GM21825 (cell line): ENCODE measurements at regions not wholly inside any gene's neighbourhood (a gene's known extent, or its start where the extent isn't known, plus 50 kb on each side); places are given as distances from the start of the nearest gene placed in this dataset.

Source experiments
- ATAC-seq: cut with Tn5 transposase; IDR thresholded peaks from one replicate; pipeline ENCODE4 v1.9.1; 2021; ENCODE audit warnings: mild to moderate bottlenecking, moderate library complexity; ENCODE audit not compliant: unreplicated experiment

DNA sequence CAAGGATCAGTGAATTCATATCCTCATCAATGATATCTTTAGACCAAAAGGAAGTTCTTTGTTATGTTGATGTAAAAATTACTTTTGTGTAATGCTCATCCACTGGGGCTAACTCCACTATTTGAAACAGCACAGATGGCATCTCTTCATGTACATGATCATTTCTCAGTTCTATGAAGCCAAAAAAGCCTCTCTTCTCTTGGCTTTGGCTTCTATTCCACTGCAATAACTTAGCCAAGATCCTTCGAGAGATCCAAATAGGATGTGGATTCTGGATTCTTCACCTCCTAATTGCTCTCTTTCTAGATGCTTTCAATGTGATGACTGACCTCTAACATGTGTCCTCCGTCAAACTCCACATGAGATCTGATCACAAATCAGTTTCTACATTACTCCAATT, 851.2 kb downstream of the GALC start:
- ATAC-seq = no peak

DNA sequence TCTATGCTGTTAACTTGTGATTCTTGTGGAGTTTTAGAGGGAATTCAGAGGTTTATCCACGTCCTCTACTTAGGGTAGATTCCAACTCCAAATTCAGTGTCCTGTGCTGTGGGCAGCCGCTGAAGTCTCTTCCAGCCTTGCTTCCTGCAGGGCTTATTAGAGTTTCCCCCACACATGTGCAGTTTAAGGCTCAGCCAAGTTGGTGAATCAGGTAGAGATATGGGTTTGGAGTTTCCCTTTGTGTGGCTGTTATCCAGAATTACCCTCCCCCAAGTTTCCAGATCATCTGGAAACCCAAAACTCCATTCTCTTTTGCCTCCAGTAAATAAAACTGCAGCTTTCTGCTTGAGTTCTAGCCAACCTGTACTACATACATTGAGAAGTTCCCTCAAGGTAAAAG, 853.7 kb downstream of the GALC start:
- ATAC-seq = no peak

DNA sequence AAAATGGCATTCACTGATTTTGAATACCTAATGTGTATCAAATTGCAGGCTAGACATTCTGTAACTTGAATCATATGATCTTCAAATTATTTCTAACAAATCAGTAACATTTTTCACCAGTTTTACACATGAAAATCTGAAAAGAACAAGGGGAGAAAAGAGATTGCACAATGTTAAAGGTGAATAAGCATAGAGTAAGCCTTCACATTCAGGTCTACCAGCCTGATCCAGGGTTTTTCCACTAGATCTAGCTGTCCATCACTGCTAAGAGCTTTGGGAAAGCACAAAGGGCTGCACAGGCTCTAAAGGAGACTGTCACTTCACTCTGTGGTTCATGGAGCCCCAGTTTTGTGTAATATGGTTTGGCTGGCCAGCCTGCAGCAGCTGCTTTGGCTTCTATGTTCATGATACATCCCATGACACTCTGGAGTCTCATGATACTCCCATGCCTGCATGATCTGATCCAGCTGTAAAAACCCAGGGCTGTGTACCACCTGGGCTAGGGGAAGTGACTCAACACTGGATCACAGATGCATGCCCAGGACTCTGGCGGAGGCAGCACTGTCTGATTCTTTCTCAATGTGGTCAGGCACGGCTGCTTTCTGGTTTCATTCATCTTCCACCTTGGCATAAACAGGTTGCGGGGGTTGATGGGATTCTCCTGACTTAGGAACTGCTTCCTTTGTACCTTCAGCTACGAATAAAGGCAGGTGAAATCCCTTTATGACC, 859.7 kb downstream of the GALC start:
- ATAC-seq = no peak

DNA sequence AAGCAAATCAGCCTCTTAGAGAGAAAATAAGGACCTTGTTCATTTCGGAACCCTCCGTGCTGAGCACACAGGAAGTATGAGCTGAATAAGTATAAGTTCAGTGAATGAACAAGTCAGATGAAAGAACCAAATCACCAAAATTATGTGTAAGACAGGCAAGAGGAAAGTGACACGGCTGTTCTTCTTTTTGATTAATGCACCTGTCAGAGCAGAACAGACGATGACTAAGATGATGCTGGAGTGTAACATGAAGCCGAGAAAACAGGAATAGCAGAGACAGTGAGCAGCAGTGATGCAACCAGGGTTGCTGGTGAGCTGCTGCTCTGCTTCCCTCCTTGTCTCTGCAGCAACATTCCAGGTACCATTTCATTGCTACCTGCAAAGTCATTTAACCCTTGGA, 861.1 kb downstream of the GALC start:
- ATAC-seq = no peak

DNA sequence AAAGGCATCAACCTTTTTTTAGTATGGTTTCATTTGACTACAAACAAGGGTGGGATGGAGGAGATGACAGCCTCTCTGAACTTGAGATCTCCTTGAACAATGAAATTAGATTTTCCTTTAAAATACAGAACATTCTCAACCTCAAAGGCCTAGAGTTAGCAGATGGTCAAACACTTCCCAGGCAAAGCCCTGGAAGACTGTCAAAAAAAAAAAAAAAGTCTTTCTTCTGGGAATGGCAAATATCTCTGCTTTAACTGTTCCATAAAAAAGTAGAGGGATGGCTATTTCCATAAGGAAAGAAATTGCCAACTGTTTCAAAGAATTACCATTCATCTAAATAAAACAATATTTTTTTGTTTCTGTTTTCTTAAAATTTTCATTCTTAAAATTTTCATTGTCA, 870.8 kb downstream of the GALC start:
- ATAC-seq = no peak

DNA sequence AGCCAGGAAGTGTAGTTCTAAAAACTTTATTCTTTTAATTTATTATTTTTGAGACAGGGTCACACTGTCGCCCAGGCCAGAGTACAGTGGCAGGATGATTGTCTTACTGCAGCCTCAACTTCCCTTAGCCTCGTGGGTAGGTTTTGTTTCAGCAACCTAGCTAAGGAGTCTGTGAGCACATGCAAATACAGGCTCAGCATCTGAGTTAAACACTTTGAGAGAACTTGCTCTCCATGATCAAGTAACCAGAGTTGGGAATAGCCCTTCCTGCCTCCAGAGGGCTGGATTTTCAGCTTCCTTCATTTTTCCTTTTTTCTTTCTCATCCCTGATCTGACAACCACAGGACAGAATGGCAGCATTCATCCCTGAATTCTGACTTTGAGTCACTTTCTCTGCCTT, 871.3 kb downstream of the GALC start:
- ATAC-seq = no peak

DNA sequence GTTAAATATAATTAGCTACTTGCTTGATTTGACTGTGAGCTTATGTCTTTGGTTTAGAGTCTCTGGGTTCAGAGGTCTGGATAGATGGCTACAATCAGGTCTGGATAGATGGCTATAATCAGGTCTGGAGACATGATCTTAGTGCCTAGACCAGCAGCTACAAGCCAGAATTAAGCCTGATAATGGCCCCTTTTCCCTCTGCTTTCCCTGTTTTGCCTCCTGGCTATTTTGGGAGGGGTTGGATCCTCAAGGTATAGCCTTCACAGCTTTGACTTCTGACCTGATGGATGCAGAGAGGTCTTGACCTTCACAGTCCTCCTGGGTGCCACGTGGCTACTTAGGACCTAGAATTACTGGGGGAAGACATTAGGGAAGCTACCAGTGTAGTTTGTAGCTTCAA, 877.7 kb downstream of the GALC start:
- no peak for ATAC-seq

DNA sequence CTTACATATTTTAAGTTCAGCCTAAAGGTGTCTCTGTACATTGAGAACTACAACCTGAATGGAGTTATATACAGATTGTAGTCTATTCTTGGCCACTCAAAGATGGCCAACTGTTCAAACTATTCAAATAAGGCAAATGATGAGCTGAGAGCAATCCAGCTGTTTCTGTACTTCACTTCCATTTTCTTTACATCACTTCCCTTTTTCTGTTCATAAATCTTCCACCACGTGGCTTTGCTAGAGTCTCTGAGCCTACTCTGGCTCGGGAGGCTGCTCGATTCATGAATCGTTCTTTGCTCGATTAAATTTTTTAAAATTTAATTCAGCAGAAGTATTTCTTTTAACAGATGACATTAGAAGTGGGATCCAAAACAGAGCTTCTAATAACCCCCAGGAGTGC, 879.7 kb downstream of the GALC start:
- ATAC-seq = no peak

DNA sequence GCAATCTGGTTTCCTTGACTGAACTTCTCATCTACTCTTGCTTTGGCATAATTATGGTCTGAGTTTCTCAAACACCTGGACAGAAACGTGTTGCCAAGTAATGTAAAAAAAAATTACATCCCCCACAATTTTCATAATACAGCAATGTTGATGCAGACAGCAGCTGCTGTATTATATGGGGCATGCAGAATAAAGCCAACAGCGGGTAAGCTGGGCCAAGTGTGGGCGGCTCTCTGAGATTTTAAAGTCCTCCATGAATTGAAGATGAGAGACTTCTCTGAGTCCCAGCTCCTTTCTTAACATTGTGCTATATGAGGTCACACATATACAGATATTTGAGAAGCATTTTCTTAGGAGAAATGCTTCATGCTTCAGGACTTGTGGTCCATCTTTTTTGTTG, 881.2 kb downstream of the GALC start:
- no peak for ATAC-seq

DNA sequence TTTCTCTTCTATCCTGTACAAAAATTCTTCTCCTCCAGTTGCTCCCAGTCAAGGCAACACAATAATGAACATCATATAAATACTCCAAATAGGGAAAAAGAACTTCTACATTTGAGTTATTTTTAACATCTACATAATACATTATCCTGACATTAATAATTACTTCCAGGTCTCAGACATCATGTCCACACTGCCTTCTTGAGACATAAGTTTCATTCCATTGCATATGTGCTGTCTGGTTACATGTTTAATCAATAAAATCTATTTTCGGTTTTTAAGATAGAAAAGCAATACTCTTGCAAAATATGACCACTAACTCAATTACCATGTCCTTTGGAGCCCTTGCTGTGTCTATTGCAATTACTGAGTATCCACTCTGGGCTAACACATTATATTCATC, 881.9 kb downstream of the GALC start:
- ATAC-seq = no peak

DNA sequence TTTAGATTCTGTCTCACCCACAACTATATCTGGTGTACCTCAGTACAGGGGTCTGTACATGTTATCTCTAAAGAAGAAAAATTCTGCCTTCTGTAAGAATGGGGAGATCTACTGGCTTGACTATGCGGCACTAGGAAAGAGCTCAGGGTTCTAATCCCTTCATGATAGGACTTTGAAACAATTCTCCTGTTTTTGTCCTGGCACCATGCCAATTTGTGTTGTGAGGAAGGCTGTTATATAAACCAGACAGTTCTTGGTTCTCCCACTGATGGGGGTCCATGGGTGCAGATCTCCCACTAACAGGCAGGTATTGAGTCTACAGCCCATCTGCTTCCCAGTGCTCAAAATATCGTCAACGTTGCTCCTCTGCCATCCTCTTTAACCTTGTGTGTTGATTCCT, 883.7 kb downstream of the GALC start:
- no peak for ATAC-seq

DNA sequence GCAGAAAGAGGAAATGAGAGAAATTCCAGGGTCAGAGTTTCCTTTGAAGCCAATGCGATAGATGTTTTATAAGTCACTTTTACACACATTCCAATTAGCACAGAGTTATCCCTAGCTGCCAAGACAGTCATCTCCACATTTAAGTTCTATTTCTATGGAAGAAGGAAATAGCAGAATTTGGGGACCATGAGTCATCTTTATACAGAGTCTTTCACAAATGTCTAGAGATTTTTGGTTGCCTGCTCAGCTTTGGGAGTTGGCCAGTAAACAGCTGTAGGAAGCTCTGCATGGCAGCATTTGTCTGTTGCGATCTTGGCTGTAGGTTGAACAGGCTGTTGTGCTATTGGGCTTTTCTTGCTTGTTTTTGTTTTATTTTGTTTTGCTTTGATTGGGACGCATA, 884.3 kb downstream of the GALC start:
- ATAC-seq = no peak

DNA sequence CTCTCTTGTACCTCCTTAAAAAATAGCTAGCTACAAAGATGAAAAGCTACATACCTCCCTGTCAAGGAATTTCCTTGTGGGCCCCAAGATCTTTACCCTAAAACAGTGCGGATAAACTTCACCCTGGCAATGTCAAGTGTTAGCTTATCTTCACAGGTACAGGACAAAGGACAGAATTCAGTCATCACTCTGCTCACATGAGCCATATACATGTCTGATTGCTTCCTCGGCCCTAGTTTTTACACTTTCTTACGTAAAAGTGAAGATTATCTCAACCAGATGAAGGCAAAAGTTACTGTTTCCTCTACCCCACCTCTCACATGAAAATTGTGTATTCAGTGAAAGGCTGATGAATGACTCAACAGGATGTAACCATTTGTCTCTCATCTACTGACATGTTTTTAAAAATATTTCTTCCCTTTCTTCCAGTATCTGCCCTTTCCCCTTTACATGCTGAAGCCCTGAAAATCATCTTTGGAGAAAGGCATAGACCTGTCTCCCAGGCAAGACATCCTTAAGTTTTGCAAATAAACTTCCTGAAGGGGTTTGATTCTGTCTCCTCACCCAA, 890.1 kb downstream of the GALC start:
- ATAC-seq = no peak

DNA sequence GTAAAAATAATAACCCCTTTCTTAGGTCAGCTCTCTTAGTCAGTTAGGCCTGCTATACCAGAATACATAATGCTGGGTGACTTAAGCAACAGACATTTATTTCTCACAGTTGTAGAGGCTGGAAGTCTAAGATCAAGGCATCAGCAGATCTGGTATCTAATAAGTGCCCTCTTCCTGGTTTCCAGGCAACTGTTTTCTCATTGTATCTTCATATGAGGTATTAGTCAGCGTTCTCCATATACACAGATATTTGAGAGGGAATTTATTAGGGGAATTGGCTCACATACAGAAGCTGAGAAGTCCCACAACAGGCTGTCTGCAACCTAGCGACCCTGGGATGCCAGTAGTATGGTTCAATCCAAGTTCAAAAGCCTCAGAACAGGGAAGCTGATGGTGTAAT, 896.0 kb downstream of the GALC start:
- ATAC-seq = no peak

DNA sequence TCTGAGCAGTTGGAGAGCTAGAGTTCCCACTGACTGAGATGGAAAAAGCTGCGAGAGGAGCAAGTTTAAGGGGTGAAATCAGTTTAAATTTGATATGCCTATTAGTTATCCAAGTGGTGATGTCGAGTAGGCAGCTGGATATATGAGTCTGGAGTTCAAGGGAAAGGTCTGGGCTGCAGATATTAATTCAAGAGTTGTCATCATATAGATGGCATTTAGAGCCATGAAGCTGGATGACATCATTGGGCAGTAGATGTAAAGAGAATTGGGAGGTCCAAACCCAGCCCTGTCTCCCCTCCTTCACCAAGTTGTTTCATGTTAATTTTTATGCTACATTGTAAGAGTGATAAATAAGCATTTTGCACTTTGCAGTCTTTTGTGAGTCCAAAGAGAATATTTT, 898.1 kb downstream of the GALC start:
- ATAC-seq = no peak

DNA sequence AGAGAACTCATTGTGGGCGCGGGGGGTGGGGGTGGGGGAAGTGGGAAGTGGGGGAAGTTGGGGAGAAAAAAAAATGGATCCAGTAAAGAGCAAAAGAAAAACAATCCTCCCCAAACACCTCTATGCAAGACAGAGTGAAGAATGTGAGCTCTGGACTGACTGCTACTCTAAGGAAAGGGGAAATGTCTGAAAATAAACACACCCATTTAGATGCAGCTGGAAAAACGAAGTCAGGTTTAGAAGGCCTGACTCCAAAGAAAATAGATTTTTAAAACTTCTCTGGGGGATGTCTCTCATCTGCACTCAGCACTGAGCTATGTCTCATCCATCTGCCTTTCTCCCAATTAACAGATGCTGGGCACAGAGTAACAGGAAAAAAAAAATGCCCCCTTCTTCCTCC, 904.4 kb downstream of the GALC start:
- ATAC-seq = no peak

DNA sequence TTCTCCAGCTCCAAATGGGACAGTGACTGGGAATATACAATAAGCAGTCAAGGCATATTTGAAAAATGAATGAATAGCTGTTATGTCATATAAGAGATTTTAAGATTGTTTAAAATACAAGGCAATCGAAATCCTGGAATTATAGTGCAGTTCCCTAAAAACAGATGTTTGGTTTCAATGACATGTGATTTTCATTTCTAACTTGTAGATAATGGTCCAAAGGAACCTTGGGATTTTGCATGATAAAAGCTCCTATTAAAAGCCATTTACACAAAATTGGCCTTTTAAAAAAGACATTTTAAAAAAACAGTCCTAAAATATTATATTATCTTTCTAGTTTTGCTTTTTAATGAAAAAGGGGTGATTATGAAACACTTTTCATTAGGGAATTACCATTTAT, 905.1 kb downstream of the GALC start:
- no peak for ATAC-seq

DNA sequence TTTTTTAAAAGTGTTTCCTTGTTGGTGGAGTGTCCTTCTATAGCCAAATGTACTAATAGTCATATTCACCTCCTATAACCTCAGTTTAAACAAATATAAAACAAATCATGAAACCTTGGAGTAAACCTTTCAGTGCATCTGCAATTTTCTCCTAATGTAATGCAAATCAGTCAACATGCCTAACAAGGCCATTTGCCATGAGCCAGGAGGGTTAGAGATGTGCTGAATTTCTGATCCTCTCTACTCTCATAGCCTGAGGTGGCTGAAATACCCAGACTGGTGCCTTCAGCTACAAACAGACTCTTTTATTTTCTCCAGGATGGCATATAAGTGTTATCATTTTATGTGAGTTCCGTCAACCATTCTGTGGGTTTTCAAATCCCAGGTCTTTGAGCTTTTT, 908.1 kb downstream of the GALC start:
- no peak for ATAC-seq

DNA sequence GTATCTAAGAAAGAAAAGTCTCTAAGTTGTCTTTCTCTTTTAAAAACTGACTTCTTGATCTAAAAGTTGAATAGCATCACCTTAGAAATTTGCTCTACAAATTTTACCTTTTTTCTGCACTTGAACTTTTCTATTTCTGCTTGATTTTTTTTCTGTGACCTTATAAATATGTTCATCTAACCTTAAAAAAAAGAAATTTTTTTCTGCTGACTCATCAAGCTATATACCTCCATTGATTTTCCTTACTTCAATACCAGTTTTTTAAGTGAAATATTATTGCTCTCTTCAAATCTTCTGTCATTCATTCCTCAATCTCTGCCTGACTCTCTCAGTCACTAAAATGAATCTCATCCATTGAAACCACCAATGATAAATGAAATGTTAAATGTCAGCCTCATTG, 910.1 kb downstream of the GALC start:
- no peak for ATAC-seq

DNA sequence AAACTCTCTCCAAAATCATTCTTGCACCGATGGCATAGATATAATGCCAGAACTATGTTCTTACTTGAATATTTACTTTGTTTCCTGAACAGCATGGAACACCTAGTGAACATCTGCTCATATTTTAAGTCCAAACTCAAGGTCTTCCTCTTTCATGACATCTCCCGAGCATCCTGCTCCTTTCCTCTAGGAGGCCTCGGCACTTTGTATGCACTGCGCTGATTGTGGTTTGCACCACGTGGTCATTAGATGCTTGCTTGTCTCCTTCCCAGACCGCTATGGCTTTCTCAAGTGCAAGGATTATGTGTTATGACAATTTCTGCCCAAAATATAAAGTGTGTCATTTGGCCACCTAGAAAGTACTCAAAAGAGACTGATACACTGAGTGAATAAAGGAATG, 912.0 kb downstream of the GALC start:
- ATAC-seq = no peak

DNA sequence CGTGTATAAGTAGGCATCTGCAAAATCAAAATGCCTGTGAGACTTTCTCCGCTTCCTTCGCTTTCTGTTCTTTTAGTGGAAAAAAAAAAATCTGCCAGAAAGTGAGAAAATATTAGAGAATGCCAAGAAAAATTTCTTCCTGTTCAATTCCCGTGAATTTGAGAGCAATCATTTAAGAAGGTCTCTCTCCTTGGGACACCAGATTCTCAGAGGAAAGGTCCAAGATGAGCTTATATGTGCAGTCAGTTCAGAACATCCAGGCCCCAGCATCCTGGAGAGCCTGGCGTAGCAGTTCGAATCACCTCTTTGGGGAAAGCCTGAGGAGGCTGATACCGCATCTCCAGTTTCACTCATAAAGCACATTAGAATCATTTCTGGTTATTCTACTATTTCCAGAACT, 912.8 kb downstream of the GALC start:
- no peak for ATAC-seq

DNA sequence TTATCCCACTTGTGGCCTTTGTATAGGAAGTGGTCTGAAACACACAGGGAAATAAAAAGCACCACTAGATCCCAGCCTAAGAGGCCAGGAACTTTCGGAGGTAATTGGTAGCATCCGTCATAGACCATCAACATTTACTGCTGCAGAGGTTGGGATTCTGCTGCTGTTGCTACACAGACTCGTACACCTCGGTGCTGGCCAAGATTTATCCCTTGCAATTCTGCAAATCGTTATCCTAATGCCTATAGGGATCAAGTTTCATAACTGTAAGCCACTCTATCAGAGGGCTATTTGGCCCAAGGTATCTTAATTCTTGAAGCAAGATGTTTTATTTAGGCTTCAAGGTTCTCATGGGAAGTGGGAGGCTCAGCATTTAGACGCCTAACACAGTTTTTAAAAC, 913.6 kb downstream of the GALC start:
- ATAC-seq = no peak

DNA sequence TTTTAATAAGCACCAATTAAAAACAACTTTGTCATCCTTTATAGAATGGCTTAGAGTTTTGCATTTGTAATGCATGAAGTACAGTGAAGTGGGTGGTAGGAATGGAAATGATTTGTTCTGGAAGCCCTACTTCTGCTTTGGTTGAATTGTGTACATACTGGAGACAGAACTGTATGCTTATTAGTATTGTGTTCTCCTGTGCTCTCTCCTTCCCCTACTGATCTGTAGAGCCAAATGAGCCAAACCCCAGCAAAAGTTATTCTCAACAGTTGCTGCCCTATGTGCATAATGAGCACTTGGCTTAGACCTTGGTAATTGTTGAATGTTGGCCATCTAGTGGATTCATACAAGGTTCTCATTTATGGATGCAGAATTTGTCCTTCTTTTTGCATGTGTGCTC, 916.1 kb downstream of the GALC start:
- no peak for ATAC-seq
